Naive B cell (primary cell): ENCODE measurements at regions not wholly inside any gene's neighbourhood (a gene's known extent, or its start where the extent isn't known, plus 50 kb on each side); places are given as distances from the start of the nearest gene placed in this dataset.

Experiments used
- ATAC-seq, 2 donors: fragments of 150-1000 bp; cut with Tn5 transposase; 2 replicates each; pipeline ENCODE4 v1.10.0; 2021; ENCODE audit warnings: low read depth in 2 of 2, mild to moderate bottlenecking in 2 of 2, moderate library complexity in 2 of 2
- DNase-seq: peaks from one replicate; pipeline ENCODE4 v3.0.0; 2022
- H3K27ac Mint-ChIP-seq, 6 donors: one replicate each; pipeline ENCODE4 v1.8.0; 2020 to 2022; ENCODE audit warnings: mild to moderate bottlenecking in 6 of 6, mixed read lengths in 6 of 6, moderate library complexity in 5 of 6, inconsistent platforms in 2 of 6
- H3K27me3 Mint-ChIP-seq, 3 donors: one replicate each; pipeline ENCODE4 v1.8.0; 2021 to 2022; ENCODE audit warnings: mixed read lengths in 3 of 3, mild to moderate bottlenecking in 1 of 3
- H3K36me3 Mint-ChIP-seq, 2 donors: one replicate each; pipeline ENCODE4 v1.8.0; 2020 to 2022; ENCODE audit warnings: mixed read lengths in 2 of 2, inconsistent platforms in 1 of 2, mild to moderate bottlenecking in 1 of 2
- H3K4me1 Mint-ChIP-seq, 3 donors: one replicate each; pipeline ENCODE4 v1.8.0; 2020 to 2022; ENCODE audit warnings: mixed read lengths in 3 of 3, inconsistent platforms in 1 of 3, mild to moderate bottlenecking in 1 of 3, moderate library complexity in 1 of 3
- H3K4me3 Mint-ChIP-seq, 8 donors: one replicate each; pipeline ENCODE4 v1.8.0; 2020 to 2022; ENCODE audit warnings: mild to moderate bottlenecking in 8 of 8, mixed read lengths in 8 of 8, moderate library complexity in 8 of 8, inconsistent platforms in 2 of 8
- H3K9me3 Mint-ChIP-seq, 7 donors: one replicate each; pipeline ENCODE4 v1.8.0; 2020 to 2022; ENCODE audit warnings: mixed read lengths in 7 of 7, mild to moderate bottlenecking in 5 of 7, inconsistent platforms in 2 of 7, moderate library complexity in 1 of 7

GRCh38 chr7:89401099-89401498, 605.6 kb upstream of the TEX47 start:
- H3K4me1 Mint-ChIP-seq: no peaks in the 10 kb centered on the region
- ATAC-seq (no peak), DNase-seq (no peak)
- H3K9me3 Mint-ChIP-seq: peaks cover 0 to 15% (median 3%) of the 10 kb centered on the region in 7 donors
- H3K27ac Mint-ChIP-seq: no peak overlapping the region
- no peaks in the 10 kb centered on the region for H3K27me3 Mint-ChIP-seq
- no peaks in the 10 kb centered on the region for H3K36me3 Mint-ChIP-seq
- no peak overlapping the region for H3K4me3 Mint-ChIP-seq

DNA sequence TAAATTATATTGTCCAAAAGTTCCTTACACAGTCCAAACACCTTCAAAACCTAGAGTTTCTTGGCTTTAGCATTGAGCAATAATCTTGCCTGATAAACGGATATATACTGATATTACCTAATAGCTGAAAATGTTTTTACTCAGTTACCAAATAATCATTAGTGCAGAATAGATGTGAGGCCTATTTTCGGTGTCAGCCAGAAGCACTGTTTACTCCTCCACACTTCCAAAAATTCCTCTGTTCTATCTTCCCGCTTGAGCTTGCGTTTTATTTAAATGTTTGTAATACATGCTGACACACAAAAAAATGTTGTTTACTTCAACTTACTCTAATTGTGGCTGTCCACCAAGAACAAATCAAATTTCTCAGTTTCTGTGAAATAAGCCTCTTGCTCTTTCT, 606.2 kb upstream of the TEX47 start:
- ATAC-seq (no peak), DNase-seq (no peak)
- Mint-ChIP-seq H3K27ac (no peak overlapping the region), H3K4me1 (no peaks in the 10 kb centered on the region), H3K27me3 (no peaks in the 10 kb centered on the region), H3K4me3 (no peak overlapping the region), H3K36me3 (no peaks in the 10 kb centered on the region), H3K9me3 (peaks cover 0 to 13% (median 3%) of the 10 kb centered on the region in 7 donors)

GRCh38 chr7:89451911-89452310, 656.4 kb upstream of the TEX47 start:
- no peaks in the 10 kb centered on the region for H3K4me1 Mint-ChIP-seq
- H3K36me3 Mint-ChIP-seq: no peaks in the 10 kb centered on the region
- no peaks in the 10 kb centered on the region for H3K27me3 Mint-ChIP-seq
- H3K9me3 Mint-ChIP-seq: peaks cover 0 to 4% (median 0%) of the 10 kb centered on the region in 7 donors
- ATAC-seq (no peak), DNase-seq (no peak)
- no peak overlapping the region for H3K27ac Mint-ChIP-seq
- H3K4me3 Mint-ChIP-seq: no peak overlapping the region

GRCh38 chr7:89456556-89456955, 661.0 kb upstream of the TEX47 start:
- H3K27me3 Mint-ChIP-seq: no peaks in the 10 kb centered on the region
- no peaks in the 10 kb centered on the region for H3K4me1 Mint-ChIP-seq
- ATAC-seq (no peak), DNase-seq (no peak)
- peaks cover 0 to 10% (median 0%) of the 10 kb centered on the region in 7 donors for H3K9me3 Mint-ChIP-seq
- H3K27ac Mint-ChIP-seq: no peak overlapping the region
- no peak overlapping the region for H3K4me3 Mint-ChIP-seq
- H3K36me3 Mint-ChIP-seq: no peaks in the 10 kb centered on the region

DNA sequence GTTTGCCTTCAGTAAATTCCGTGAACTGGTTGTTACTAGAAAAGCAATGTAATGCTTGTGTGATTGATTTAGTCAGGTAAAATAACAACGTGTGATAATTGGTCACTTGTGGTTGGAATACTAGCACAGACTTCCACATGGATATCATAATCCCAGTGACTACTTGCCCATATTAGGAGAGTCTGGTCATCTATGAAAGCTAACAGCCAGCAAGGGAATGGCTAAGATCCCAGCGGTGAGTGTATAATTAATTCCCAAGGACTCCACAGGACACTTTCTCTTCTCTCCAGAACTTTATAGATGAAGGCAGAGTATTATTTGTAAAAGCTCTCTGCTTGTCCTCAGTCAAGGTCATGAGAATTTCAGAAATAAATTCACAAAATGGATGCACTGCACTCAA, 662.6 kb upstream of the TEX47 start:
- no peak overlapping the region for H3K27ac Mint-ChIP-seq
- H3K4me1 Mint-ChIP-seq: no peaks in the 10 kb centered on the region
- DNase-seq (no peak), ATAC-seq (no peak)
- H3K27me3 Mint-ChIP-seq: no peaks in the 10 kb centered on the region
- peaks cover 0 to 10% (median 0%) of the 10 kb centered on the region in 7 donors for H3K9me3 Mint-ChIP-seq
- H3K36me3 Mint-ChIP-seq: no peaks in the 10 kb centered on the region
- H3K4me3 Mint-ChIP-seq: no peak overlapping the region

DNA sequence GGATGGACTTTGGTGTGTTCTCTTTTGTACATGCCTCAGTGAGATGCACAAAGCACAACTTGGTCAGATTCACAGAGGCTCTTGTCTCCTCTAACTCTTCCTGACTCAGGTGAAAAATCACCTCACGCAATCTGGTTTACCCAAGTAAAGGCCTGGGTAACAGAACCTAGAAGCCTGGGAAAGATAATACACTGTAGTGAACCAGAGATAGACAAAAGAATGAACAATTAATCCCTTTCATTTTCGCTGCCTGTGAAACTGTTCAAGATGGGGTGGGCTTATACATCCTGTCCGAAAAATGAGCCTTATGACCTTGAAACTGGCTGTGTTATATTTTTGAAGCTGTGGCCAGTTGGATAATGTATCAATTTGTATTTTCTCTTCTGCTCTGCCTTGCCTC, 678.9 kb upstream of the TEX47 start:
- peaks cover 0 to 20% (median 4%) of the 10 kb centered on the region in 7 donors for H3K9me3 Mint-ChIP-seq
- H3K27ac Mint-ChIP-seq: no peak overlapping the region
- no peak overlapping the region for H3K4me3 Mint-ChIP-seq
- ATAC-seq: no peak
- H3K4me1 Mint-ChIP-seq: no peaks in the 10 kb centered on the region
- no peaks in the 10 kb centered on the region for H3K27me3 Mint-ChIP-seq
- no peaks in the 10 kb centered on the region for H3K36me3 Mint-ChIP-seq
- DNase-seq: no peak

DNA sequence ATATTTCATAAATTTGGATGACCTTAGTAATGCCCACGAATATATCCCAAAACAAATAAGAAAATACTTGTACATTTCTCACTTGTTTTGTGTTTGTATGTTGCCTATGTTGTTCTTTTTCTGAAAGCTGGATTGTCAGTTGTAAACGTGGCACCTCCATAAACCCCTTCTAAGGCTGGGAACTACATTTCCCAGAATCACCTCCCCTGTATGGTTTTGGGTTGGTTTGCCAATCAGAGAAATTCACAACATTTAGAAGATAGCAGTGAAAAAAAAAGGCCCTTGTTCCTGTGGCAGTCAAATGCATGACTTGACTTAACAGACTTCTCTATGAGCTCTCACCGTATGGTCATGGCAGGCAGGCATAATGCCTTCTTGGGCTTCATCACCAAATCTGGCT, 676.3 kb upstream of the STEAP1 start:
- no peak overlapping the region for H3K27ac Mint-ChIP-seq
- no peak for ATAC-seq
- H3K4me3 Mint-ChIP-seq: no peak overlapping the region
- no peaks in the 10 kb centered on the region for H3K27me3 Mint-ChIP-seq
- H3K4me1 Mint-ChIP-seq: no peaks in the 10 kb centered on the region
- H3K9me3 Mint-ChIP-seq: peaks cover 0 to 7% (median 2%) of the 10 kb centered on the region in 7 donors
- DNase-seq: no peak
- no peaks in the 10 kb centered on the region for H3K36me3 Mint-ChIP-seq

GRCh38 chr7:89495704-89496103, 658.6 kb upstream of the STEAP1 start:
- Mint-ChIP-seq H3K9me3 (peaks cover 0 to 7% (median 4%) of the 10 kb centered on the region in 7 donors), H3K4me1 (no peaks in the 10 kb centered on the region), H3K4me3 (no peak overlapping the region), H3K36me3 (no peaks in the 10 kb centered on the region), H3K27ac (no peak overlapping the region), H3K27me3 (no peaks in the 10 kb centered on the region)
- DNase-seq (no peak), ATAC-seq (no peak)

DNA sequence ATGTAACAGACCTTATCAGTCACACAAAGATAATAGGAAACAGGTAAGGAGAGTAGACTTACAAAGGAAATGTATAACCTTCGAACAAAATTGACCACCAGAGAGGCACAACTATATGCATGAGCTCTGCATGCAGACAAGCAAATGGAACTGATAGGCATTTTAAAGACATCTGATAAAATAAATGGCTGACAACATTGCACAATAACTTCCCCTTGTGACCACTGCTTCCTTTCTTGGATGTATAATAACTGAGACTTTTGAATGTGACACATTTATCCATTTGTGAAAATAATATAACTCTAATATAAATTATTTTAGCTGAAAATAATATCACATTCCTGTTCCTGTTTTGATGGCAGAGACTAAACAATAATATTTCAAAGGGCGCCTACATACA, 654.2 kb upstream of the STEAP1 start:
- ATAC-seq (no peak), DNase-seq (no peak)
- Mint-ChIP-seq H3K9me3 (peaks cover 0 to 6% (median 3%) of the 10 kb centered on the region in 7 donors), H3K36me3 (no peaks in the 10 kb centered on the region), H3K4me3 (no peak overlapping the region), H3K4me1 (no peaks in the 10 kb centered on the region), H3K27me3 (no peaks in the 10 kb centered on the region), H3K27ac (no peak overlapping the region)

DNA sequence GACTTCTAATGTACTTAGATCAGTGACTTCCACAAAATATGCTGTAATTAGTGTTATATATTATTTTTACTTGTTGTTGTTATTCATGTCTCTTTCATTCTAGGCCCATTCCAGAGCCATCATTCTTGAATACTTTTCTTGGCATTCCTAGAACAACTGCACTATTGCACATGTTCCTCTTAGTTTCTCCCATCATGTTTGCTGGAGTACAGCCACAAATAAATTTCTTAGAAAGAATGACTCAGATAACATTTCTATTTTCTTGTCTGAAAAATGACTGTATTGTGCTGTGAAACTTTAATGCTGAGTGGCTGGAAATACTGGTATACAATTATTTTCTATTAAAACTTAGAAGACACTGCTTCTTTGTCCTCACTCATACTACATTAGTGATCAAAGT, 651.0 kb upstream of the STEAP1 start:
- Mint-ChIP-seq H3K27ac (no peak overlapping the region), H3K4me3 (no peak overlapping the region), H3K9me3 (peaks cover 0 to 6% (median 0%) of the 10 kb centered on the region in 7 donors), H3K36me3 (no peaks in the 10 kb centered on the region), H3K4me1 (no peaks in the 10 kb centered on the region), H3K27me3 (no peaks in the 10 kb centered on the region)
- no peak for DNase-seq
- ATAC-seq: no peak

DNA sequence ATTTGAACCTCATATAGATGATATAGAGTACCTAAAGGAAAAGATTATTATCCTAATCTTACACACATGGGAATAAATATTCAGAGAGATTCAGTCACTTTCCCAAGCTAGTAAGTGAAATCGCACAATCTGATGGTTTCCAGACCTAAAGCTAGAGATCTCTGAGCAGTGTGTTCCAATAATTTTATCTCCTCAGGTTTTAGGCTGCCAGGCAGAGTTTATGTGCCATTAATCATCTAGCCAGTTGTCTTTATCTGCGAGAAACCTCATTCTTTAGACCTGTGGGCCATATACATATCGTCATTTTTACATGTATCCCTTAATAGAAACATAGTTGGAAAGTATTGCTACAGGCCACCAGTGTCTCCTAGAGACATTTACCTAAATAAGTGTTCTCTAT, 647.2 kb upstream of the STEAP1 start:
- no peaks in the 10 kb centered on the region for H3K4me1 Mint-ChIP-seq

DNA sequence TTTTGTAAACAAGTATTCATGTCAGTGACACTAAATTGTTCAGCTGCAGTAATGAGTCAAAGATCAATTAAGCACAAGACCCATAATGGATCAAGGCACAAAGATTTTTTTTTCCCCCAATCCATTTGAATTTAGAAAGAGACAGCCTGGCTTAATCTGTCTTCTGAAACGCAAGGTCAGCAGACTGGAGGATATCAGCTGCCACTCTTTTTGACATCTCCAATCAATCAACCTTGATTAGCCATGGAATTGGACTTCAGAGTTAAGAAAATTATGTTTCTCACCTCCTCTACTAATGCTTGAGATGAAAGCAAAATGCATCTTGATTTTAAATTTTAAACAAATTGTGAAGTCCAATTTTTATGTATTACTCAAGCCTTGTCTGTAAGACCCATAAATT, 642.4 kb upstream of the STEAP1 start:
- ATAC-seq: no peak

More for the DNA sequence above, 647.2 kb upstream of the STEAP1 start:
- no peaks in the 10 kb centered on the region for H3K36me3 Mint-ChIP-seq
- no peak overlapping the region for H3K27ac Mint-ChIP-seq
- H3K9me3 Mint-ChIP-seq: peaks cover 0 to 6% (median 2%) of the 10 kb centered on the region in 7 donors
- no peak overlapping the region for H3K4me3 Mint-ChIP-seq
- DNase-seq (no peak), ATAC-seq (no peak)
- no peaks in the 10 kb centered on the region for H3K27me3 Mint-ChIP-seq

GRCh38 chr7:89514970-89515369, 639.3 kb upstream of the STEAP1 start:
- Mint-ChIP-seq H3K36me3 (no peaks in the 10 kb centered on the region), H3K27me3 (no peaks in the 10 kb centered on the region), H3K4me3 (no peak overlapping the region), H3K9me3 (peaks cover 0 to 7% (median 0%) of the 10 kb centered on the region in 7 donors), H3K27ac (no peak overlapping the region), H3K4me1 (no peaks in the 10 kb centered on the region)
- DNase-seq (no peak), ATAC-seq (no peak)

More for the DNA sequence above, 642.4 kb upstream of the STEAP1 start:
- H3K27ac Mint-ChIP-seq: no peak overlapping the region
- H3K9me3 Mint-ChIP-seq: peaks cover 0 to 5% (median 0%) of the 10 kb centered on the region in 7 donors
- DNase-seq: no peak
- H3K4me3 Mint-ChIP-seq: no peak overlapping the region
- H3K4me1 Mint-ChIP-seq: no peaks in the 10 kb centered on the region
- no peaks in the 10 kb centered on the region for H3K36me3 Mint-ChIP-seq
- no peaks in the 10 kb centered on the region for H3K27me3 Mint-ChIP-seq

- no peak for DNase-seq
- H3K27ac Mint-ChIP-seq: no peak overlapping the region
- H3K36me3 Mint-ChIP-seq: no peaks in the 10 kb centered on the region
- no peak overlapping the region for H3K4me3 Mint-ChIP-seq
- H3K4me1 Mint-ChIP-seq: no peaks in the 10 kb centered on the region
- ATAC-seq: no peak
- no peaks in the 10 kb centered on the region for H3K27me3 Mint-ChIP-seq
- H3K9me3 Mint-ChIP-seq: peaks cover 0 to 7% (median 3%) of the 10 kb centered on the region in 7 donors
Measured at GRCh38 chr7:89517815-89518214, 636.5 kb upstream of the STEAP1 start.

DNA sequence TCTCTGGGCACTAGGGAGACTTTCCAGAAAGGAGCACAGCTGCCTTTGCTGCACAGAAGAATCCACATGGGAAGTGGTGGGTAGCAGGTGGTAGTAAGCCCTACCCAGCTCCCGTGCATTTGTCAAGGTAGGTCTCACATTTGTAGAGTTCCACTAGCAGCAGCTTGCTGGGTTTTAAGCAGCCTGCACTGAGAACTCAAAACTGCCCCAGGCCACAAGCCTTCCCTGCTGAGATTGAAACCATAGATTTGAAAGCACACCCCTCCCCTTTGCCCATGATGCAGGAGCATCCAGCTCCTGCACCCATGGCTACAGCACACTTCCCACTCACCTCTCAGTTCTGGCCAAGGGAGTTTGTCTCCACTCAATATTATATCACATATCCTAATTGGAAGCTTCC, 604.5 kb upstream of the STEAP1 start:
- Mint-ChIP-seq H3K36me3 (no peaks in the 10 kb centered on the region), H3K4me1 (no peaks in the 10 kb centered on the region), H3K4me3 (no peak overlapping the region), H3K27me3 (no peaks in the 10 kb centered on the region), H3K27ac (no peak overlapping the region), H3K9me3 (peaks cover 0 to 6% (median 3%) of the 10 kb centered on the region in 7 donors)
- ATAC-seq (no peak), DNase-seq (no peak)
